Kidney tubule cell (primary cell): ENCODE measurements at regions not wholly inside any gene's neighbourhood (a gene's known extent, or its start where the extent isn't known, plus 50 kb on each side); places are given as distances from the start of the nearest gene placed in this dataset.
A peak's percentile ranks its signal among the peaks of the same experiment; 100 is the strongest.
"Not testable (repeated sequence)": the region's sequence is repeated elsewhere in the genome, so short reads cannot be mapped to it uniquely, and the experiment has no call there.

Source experiments
- DNase-seq: peaks from one replicate; pipeline ENCODE4 v3.0.0-alpha.2; 2018; ENCODE audit warnings: low spot score

- DNase-seq = no peak
These were observed 1647.4 kb upstream of the CDH9 start for GRCh38 chr5:28685794-28686193.

DNA sequence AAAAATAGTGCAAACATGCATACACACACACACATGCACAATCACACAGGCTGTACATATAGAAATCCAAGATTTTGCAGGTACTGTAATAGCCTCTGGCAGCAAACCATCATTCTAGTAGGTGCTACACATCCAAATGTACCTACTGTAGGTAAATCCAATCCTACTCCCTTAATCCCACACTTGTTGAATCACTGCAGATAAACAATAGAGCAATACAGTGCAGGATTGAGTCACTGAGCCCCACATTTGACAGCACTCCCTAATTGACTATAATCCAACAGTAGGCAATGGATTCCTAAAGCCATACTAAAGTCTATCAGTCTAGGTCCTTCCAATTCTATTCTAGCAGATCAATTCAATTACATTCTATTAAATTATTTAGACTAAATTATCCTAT lies 1640.5 kb upstream of the CDH9 start:
- DNase-seq = no peak

GRCh38 chr5:28666110-28666509 lies 1627.7 kb upstream of the CDH9 start:
- no peak for DNase-seq

DNA sequence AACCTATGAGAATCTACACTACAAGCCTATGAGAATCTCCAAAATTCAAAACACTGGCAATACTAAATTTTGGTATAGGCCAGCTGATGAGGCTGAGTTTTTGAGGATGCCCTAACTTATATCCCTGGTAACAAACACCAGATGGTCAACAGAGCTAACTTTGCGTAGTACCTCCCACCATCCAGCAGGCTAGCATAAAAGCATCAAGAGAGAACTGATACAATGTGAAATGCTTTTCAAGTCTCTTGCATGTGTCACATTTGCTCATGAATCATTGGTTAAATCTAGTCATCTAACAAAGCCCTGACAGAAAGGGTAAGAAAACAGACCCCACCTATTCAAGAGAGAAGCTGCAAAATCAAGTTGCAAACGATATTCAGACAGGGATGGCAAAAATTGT lies 1609.7 kb upstream of the CDH9 start:
- DNase-seq = peak; percentile 49

DNA sequence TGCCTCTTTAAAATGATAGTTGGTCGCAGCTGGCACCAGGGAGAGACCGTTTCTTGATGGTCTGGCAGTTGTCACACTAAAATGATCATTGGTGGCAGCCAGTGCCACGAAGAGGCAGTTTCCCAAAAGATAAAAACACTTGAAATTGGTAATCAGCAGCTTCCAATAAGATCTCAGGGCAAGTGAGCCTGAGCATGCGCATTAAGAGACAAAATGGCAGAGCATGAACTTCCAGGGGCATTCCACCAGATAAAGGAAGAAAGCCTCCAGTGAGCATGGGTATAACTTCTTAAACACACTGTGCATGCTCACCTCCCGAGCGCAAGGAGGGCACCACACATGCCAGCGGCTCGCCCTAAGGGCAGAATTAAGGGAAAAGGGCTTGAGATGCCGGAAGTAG lies 1594.2 kb upstream of the CDH9 start:
- DNase-seq = no peak

GRCh38 chr5:28603869-28604268 lies 1565.5 kb upstream of the CDH9 start:
- no peak for DNase-seq

DNA sequence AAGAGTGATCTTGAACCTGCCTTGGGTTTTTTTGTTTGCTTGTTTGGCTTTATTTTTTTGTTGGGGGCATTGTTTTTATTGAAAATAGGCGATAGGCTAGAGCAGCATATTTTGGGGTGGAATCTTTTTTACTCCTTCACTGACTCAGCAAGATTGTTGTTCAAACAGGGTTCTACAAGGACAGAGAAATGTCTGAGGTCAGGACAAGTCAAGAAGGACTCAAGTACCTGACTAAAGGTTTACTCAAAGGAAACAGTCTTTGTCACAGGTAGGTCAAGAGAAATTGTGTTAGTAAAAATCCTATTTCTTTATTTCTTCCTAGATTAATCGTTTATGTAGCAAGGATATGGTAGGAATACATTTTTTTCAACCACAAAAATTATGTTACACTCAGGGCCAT lies 1564.0 kb upstream of the CDH9 start:
- no peak for DNase-seq

DNA sequence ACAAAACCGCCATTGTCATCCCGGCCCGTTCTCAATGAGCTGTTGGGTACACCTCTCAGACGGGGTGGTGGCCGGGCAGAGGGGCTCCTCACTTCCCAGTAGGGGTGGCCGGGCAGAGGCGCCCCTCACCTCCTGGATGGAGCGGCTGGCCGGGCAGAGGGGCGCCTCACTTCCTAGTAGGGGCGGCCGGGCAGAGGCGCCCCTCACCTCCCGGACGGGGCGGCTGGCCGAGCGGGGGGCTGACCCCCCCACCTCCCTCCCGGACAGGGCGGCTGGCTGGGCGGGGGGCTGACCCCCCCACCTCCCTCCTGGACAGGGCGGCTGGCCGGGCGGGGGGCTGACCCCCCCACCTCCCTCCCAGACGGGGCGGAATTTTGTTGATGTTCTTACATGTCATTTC lies 1558.3 kb upstream of the CDH9 start:
- DNase-seq = not testable (repeated sequence)

DNA sequence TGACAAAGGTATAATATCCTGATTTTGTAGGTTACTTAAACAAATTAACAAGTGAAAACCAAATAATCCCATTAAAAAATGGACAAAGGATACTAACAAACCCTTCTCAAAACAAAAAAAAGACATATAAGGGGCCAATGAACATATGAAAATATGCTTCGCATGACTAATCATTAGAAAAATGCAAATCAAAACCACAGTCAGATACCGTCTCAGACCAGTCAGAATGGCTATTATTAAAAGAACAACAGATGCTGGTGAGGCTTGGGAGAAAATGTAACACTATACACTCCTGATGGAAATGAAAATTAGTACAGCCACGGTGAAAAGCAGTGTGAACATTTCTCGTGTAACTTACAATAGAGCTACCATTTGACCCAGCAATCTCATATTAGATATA lies 1542.2 kb upstream of the CDH9 start:
- peak; percentile 3 for DNase-seq

- DNase-seq = peak; percentile 27
These were observed 1537.6 kb upstream of the CDH9 start for GRCh38 chr5:28576022-28576421.

DNA sequence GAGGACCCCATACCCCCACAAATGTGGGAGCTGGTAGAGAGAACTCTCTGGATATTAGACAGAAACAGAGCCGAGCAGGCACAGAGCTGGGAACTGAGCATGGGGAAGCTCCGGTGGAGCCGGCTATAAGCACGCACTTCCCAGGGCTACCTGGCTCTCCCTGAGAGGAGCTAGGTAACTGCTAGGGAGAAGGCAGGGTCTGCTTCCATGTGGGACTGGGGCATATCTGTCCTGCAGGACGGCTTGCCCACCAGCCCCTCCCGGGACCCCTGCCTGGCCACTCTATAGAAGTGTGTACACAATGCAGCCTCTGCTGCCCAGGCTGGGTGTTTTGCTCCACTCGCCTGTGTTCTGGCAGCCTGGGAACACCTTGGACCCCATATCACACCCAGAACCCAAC lies 1537.0 kb upstream of the CDH9 start:
- no peak for DNase-seq

DNA sequence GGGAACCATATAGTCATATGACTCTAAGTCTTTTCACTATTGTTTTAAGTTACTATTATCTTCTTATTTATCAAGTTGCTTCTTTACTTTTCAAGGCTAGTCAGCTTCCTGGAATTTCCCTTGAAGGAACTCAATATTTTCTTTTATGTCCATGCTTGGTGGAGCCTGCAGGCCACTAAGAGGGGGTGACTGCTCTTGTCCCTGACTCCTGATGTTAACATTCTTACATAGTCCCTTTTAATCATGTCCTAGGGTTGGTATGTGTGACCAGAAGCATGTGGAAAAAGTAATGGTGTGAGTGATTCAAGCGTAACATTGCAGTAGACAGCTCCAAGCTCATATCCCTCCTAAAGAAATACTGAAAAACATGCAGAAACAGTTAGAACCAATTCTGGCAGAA lies 1536.2 kb upstream of the CDH9 start:
- DNase-seq = peak; percentile 64

GRCh38 chr5:28567048-28567447 lies 1528.7 kb upstream of the CDH9 start:
- no peak for DNase-seq

DNA sequence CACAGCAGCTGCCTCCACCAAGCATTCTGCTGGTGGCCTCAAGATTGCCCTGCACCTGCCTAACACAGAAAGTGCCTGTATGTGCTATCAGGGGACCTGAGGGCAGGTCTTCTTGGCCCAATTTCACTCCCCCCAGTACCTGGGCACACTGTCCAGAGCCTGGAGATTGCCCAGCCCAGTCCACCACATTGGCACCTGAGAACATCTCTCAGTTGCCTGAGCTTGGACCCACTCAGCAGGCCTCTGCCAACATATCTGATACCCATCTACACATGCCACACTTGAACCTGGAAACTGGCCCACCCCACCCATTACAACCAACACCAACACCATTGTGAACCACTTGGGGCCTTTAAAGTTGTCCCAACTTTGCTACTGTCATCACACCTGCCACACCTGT lies 1523.1 kb upstream of the CDH9 start:
- no peak for DNase-seq

DNA sequence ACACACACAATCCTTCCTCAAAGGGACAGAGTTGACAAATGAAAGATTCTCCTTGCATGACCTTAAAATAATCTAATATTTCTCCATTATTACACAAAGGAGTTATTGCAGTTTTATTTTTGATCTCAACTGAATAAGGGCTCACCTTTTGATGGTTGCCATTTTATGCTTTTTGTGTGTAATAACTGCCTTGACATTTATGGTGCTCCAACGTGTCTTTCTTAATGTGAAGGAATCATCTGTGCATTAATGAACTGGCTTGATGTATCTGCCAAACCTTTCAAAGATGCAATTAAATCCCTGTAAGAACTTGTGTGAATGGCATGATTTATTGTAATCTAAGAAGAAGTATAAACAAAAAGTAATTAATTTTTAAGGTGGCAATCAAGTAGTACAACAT lies 1519.8 kb upstream of the CDH9 start:
- no peak for DNase-seq

- DNase-seq = no peak
These were observed 1518.7 kb upstream of the CDH9 start for GRCh38 chr5:28557114-28557513.

- DNase-seq = no peak
These were observed 1511.2 kb upstream of the CDH9 start for GRCh38 chr5:28549588-28549987.

DNA sequence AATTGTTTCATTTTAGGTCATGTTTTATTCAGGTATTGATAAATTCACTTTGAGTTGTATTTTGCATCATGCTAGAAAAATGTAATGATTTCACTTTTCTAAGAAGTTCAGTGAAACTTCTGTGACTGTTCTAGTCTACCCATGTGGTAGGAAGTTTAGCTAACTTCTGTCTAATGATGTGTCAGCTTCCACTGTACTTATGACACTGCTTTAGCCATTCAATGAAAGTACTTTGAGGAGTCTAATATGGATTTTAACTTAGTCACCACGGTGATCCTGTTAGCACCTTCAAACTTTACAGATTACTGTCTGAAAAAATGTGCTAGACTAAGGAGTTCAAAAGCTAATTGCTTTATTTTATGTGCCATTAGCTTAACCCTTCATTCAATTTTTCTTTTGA lies 1510.5 kb upstream of the CDH9 start:
- peak; percentile 33 for DNase-seq

DNA sequence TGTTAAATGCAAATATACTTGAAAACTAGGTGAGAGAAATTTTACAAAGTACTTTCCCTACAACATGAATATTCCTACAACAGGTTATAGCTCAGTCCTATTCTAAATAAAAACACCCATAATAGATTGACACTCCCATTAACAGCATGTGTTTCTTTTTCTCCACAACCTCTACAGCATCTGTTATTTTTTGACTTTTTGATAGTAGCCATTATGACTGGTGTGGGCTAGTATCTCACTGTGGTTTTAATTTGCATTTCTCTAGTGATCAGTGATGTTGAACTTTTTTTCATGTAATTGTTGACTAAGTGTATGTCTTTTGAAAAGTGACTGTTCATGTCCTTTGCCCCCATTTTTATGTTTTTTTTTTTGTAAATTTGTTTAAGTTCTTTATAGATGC lies 1506.1 kb upstream of the CDH9 start:
- no peak for DNase-seq

DNA sequence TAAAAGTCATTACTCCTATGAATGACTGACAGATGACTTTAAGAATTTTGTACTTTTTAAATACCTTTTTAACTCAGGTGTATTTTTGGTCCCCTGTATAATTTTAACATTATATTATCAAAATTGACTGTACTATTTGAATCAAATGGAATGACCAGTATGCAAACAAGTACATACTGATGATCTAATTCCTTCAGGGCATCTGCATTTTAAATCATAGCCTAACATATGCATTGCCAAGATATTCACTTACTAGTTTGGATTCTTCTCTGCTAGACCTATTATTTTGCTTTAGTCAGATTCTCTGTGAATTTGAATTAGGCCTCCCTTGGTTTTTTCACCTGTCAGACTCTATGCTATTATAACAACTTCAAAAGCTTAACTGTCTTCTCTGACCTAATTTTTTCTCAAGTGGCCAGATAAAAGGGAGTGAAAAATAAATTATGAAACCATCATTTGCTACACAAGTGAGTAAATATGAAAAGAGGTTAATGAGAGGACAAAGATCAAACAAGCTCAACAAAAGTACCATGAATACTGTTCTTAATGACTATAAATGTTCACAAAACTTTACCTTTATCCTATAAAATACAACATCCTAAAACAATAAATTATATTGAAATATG lies 1505.2 kb upstream of the CDH9 start:
- no peak for DNase-seq

DNA sequence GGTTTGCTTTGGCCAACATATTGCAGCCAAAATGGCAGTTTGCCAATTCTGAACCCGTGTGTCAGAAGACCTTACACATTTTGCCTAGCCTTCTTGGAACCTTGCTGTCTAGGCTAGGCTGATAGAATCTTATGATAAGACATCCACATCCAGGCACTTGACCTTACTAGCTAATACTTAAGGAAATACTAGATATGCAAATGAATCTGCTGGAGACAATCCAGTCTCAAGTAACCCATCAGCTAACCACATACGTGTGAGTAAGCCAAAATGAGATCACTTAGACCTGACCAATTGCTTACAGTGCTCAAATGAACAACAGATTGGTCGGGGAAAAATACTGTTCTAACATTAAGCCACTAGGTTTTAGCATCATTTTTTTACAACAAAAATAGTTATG lies 1504.6 kb upstream of the CDH9 start:
- peak; percentile 85 for DNase-seq

DNA sequence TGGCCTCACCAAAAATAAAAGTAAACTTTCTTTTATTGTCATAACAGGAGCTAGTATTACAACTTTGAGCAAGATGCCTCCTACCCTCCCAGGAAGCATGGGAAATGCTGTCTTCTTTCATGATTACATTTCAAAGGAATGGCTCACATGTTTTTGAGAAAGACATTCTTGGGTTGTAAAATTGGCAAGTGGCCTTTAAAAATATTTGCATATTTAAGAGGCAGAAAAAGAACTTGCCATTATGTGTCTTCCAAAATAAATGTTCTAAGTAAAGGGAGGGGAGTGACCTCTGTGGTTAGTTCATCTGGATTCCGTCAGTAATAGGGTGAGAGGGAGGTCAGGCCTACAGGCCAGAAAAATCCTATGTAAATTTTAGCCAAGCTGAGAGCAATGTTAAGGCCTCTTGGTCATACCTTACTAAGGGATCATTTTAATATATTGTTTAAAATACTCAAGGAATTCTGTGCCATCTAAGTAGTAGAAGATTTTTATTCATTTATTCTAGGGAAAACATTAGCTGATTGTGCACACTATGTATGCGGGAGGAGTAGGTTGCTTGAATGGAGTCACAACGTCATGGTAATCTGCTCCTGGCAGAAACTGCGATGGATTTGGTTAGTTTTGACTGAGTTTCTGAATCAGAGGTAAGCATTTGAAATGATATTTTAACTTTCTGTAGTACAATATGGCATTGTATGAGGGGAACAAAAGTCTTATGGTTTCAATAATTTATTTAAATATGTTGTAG lies 1485.7 kb upstream of the CDH9 start:
- peak; percentile 83 for DNase-seq

GRCh38 chr5:28523416-28523815 lies 1485.0 kb upstream of the CDH9 start:
- no peak for DNase-seq

DNA sequence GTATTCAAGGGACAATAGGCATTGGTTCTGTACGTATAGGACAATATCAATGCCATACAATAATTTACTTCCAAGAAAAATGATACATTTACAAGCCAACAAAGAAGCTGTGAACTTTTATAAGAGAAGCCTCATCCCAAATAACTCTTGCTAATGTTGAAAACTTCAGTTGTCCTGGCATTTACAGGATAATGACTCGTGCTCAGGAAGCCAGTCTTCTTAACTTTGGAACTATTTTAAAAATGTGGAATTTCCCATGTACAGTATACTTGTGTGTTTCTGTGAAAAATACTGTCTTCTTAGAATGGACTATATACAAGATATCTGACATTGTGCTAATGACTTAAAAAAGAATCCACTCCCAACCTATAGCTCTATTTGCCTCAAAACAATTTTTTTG lies 1479.3 kb upstream of the CDH9 start:
- peak; percentile 63 for DNase-seq
